BJ (cell line): ENCODE measurements at regions not wholly inside any gene's neighbourhood (a gene's known extent, or its start where the extent isn't known, plus 50 kb on each side); places are given as distances from the start of the nearest gene placed in this dataset.

Experiments
- CTCF ChIA-PET: fragments of 350-600 bp; formaldehyde crosslinking; extraction: SDS; loops from one replicate; lab custom pipeline; 2021; ENCODE audit warnings: antibody characterized with exemption, inconsistent platforms; lab: Yijun Ruan, JAX
- POLR2A ChIA-PET: fragments of 300-600 bp; sonication (Branson Sonifier 250); formaldehyde crosslinking; extraction: SDS; loops from one replicate; lab custom pipeline; 2021; ENCODE audit warnings: antibody characterized with exemption; lab: Charles Lee
- DNase-seq: peaks from one replicate; pipeline ENCODE4 v3.0.0-alpha.2; 2011; ENCODE audit warnings: low read depth
- H3K27me3 ChIP-seq: 2 replicates; pipeline ENCODE4 v1.6.0; 2011; ENCODE audit warnings: low read length; ENCODE audit not compliant: control insufficient read depth, insufficient read depth
- H3K36me3 ChIP-seq: 2 replicates; pipeline ENCODE4 v1.5.1; 2011; ENCODE audit warnings: low read length; ENCODE audit not compliant: control insufficient read depth, insufficient read depth
- H3K4me3 ChIP-seq: 2 replicates; pipeline ENCODE4 v1.5.1; 2011; ENCODE audit warnings: low read depth, mild to moderate bottlenecking, control low read depth, low read length
- TF ChIP-seq, protein P1 (sequence below): IDR thresholded peaks from 2 replicates; pipeline ENCODE4 v1.5.1; 2011; ENCODE audit warnings: low read depth, mild to moderate bottlenecking, control low read depth, inconsistent platforms, low read length, moderate library complexity; ENCODE audit not compliant: insufficient read depth

DNA sequence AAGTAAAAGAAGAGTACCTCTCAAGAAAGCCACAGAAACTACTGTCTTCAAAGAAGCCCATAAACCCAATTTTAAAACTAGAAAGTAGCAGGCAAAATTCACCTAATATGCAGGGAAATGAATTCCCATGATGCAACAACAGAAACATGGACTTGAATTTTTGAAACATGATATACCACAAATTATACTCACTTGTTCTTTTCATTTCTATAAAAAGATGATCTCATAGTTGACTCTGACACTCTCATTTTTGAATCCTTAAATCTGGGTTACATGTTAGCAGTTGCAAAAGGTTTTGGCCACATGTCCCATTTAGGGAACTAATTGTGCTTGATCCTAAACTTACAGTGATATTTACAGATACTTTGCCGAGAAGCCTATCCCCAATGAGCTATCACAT lies 1130.8 kb downstream of the FAT4 start:
- H3K4me3 ChIP-seq = no peak overlapping the region
- TF ChIP-seq, protein P1, sequence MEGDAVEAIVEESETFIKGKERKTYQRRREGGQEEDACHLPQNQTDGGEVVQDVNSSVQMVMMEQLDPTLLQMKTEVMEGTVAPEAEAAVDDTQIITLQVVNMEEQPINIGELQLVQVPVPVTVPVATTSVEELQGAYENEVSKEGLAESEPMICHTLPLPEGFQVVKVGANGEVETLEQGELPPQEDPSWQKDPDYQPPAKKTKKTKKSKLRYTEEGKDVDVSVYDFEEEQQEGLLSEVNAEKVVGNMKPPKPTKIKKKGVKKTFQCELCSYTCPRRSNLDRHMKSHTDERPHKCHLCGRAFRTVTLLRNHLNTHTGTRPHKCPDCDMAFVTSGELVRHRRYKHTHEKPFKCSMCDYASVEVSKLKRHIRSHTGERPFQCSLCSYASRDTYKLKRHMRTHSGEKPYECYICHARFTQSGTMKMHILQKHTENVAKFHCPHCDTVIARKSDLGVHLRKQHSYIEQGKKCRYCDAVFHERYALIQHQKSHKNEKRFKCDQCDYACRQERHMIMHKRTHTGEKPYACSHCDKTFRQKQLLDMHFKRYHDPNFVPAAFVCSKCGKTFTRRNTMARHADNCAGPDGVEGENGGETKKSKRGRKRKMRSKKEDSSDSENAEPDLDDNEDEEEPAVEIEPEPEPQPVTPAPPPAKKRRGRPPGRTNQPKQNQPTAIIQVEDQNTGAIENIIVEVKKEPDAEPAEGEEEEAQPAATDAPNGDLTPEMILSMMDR = no peak
- no peaks in the 10 kb centered on the region for H3K36me3 ChIP-seq
- ChIA-PET POLR2A (no interaction called here), CTCF (interaction anchor here (0.6 kb wide), 2 partner anchors 11 to 1757 kb away, joined by 3 to 4 read pairs; no protein-coding TSS in a partner anchor)
- no peaks in the 10 kb centered on the region; the same call in 1 of the 2 replicates for H3K27me3 ChIP-seq
- no peak for DNase-seq

DNA sequence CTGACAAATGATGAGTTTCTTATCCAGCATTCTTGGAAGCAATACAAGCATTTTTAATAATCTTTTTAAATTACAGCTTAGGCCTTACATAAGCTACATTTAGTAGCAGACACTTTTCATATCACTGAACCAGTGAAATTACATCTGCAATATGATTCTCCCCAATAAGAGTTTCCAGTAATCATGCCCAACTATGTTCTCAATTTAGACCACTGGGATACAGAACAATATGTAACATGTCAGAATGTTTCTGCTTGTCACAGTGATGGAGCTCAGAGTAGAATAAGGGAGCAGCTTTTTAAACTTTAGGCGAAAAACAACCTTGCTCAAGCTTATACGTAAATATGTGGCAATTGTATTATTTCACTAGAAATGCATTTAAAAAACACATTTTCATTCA lies 1132.2 kb downstream of the FAT4 start:
- TF ChIP-seq, protein P1 = no peak
- no peak for DNase-seq
- Histone ChIP-seq H3K27me3 (no peaks in the 10 kb centered on the region; the same call in 1 of the 2 replicates), H3K36me3 (no peaks in the 10 kb centered on the region), H3K4me3 (no peak overlapping the region)
- POLR2A ChIA-PET = interaction anchor here (0.9 kb wide), 1 partner anchor 12 kb away, joined by 4 read pairs; no protein-coding TSS in a partner anchor
- CTCF ChIA-PET = no interaction called here

DNA sequence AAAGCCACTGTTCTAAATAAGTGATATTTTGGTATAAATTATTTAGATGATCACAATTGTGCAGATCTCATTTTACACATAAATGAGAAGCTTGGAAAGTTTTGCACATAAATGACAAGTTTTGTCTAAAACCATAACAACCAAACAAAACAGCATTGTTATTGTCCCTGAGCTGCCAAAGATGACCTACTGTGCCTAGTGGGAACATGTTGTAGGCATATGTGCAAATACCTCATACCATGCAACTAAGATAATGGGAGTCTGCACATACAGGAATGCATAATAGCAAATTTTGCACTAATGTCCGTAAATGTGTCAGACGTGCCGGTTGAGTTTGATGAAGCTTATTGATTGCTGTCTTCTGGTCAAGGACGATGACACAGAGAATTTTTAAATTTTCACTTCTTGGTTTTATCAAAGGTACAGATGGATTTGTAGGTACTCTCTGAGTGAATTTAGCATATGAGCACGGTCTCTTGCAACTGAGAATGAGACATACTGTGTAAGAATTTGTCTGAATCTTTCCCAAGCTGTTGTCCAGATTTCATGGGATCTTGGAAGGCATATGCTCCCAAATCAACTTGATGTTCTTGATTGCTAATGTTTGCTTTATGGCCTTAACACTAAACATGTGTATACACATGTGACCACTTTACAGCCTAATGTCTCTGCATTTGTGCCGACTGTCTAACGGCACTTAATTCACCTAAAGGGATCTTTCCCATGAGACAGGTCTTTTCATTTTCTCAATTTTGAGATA lies 1133.5 kb downstream of the FAT4 start:
- DNase-seq = peak; percentile 26
- ChIA-PET POLR2A (no interaction called here), CTCF (no interaction called here)
- TF ChIP-seq, protein P1 = no peak
- Histone ChIP-seq H3K4me3 (no peak overlapping the region), H3K27me3 (no peaks in the 10 kb centered on the region; the same call in 1 of the 2 replicates), H3K36me3 (no peaks in the 10 kb centered on the region)

DNA sequence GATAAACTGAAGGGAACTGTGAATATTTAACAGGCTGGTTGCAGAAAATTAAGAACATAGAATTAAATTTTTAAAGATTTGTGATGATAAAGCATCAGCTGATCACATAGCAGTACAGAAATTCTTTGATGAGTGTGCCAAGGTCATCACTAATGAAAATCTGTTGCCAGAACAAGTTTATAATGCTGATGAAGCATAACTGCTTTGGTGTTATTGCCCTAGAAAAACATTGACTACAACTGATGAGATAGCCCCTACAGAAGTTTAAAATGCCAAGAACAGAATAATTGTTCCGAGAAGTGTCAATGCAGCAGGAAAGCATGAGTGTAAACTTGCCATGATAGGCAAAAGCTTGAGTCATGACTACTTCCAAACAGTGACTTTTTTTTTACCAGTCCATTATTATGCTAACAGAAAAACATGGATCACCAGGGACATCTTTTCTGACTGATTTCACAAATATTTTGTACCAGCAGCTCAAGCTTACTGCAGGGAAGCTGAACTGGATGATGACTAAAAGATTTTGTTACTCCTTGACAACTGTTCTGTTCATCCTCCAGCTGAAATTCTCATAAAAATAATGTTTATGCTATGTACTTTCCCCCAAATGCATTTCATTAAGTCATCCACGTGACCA lies 1136.6 kb downstream of the FAT4 start:
- Histone ChIP-seq H3K36me3 (no peaks in the 10 kb centered on the region), H3K4me3 (no peak overlapping the region), H3K27me3 (no peaks in the 10 kb centered on the region)
- ChIA-PET POLR2A (interaction anchor here (0.5 kb wide), 1 partner anchor 108 kb away, joined by 3 read pairs; no protein-coding TSS in a partner anchor), CTCF (interaction anchor here (1.1 kb wide), 1 partner anchor 16 kb away, joined by 3 read pairs; no protein-coding TSS in a partner anchor)
- TF ChIP-seq, protein P1 = no peak
- peak; percentile 66 for DNase-seq

DNA sequence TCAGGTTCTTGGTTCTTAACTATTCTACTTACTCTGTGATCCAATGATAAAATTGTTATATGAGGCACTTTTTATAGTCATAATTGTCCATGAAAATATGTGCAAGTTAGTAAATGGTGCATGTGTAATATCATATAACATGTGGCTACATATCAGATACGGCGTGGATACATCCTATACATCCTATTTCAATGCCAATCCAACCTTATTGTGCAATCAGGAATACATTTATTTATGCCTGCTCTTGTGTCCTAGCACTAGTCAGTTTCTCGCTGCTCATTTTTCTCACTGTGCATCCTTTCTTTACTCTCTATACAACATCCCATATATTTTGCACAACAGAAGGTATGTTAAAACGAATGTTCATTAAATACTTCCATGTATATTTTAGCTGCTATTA lies 1141.1 kb downstream of the FAT4 start:
- ChIA-PET CTCF (no interaction called here), POLR2A (no interaction called here)
- TF ChIP-seq, protein P1 = no peak
- no peaks in the 10 kb centered on the region for H3K27me3 ChIP-seq
- no peak overlapping the region for H3K4me3 ChIP-seq
- DNase-seq = no peak
- H3K36me3 ChIP-seq = no peaks in the 10 kb centered on the region
